ENCODE measurements at regions not wholly inside any gene's neighbourhood (a gene's known extent, or its start where the extent isn't known, plus 50 kb on each side); places are given as distances from the start of the nearest gene placed in this dataset.
"Not testable (repeated sequence)": the region's sequence is repeated elsewhere in the genome, so short reads cannot be mapped to it uniquely, and the experiment has no call there.

DNA sequence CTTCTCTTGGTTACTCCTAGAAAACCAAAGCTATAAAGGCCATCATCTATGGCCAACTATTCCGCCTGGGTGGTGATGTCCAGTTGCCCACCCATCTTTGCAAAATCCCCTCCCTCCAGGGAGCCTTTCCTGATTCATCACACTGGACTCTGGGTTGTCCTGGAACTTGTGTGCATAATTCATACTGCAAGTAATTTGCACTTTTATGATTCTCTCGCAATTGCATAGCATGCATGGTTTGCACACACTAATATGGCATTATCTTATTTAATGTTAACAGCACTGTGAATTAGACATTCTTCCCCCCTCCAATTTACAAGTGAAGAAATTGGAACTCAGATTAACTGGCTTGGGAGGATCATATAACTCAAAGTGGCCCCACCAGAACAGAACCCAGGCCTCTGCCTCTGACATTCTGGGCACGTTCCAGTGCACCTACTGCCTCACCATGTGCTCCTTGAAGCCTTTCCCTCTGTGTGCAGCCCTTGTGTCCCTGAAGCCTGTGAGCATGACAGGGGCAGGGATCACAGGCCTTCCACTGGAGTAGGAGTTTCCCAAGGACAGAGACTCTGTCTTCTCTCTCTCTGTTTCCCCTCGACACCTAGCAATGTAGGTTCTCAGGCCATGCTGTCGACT lies 98.9 kb upstream of the IPO9 start:
- DNase-seq, result no peak

DNA sequence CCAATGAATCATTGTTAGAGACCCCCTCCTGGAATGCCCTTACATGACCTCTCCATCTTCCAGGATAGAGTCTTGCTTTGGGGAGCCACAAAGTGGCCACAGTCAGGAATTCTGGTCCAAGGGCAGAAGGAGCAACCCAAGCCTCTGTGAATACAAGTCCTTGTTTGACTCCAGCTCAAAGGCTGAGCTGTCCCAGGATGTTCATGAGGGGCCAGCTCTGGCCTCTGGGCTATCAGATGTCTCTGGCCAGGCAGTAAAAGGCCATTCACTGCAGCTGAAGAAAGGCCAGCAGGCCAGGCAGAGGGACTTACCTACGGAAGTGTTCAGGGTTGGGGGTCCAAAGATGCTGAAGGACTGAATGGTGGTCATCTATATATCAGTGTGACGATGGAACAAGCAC lies 98.3 kb upstream of the IPO9 start:
- DNase-seq, result no peak

DNA sequence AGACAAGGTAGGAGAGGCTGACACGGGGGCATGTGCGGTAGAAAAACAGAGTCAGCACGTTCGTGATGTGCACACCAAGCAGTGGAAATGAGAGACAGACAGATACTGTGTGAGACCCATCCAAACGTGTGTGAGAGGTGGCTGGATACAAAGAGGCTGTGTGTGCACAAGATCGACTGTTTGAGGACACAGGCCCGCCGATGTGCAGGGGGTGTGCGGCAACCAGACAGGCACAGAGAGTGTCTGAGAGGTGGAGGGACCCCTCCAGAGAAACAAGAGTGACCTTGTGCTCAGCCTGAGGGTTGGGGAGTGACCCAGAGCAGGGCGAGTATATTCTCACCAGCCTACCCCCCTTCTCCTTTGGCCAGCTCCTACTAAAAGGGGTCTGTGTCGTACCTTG lies 97.8 kb upstream of the IPO9 start:
- no peak for DNase-seq

DNA sequence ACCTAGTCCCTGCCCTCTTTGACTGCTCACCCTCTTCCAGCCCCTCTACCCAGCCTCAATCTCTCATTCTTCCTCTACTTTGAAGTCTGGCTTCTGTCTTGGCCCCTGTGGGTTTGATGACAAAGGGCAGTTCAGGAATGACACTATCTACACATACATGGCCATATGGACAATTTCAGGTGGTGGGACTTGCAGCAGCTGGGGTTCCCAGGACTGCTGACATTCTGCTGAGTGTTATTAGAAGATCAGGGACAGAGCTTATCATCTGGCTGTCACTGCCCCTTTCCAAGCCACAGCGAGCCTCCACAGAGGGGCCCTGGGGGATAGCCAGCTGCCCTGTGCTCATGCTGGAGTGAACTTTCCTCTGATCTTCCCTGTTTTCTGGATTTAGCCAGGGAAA lies 97.4 kb upstream of the IPO9 start:
- no peak for DNase-seq

DNA sequence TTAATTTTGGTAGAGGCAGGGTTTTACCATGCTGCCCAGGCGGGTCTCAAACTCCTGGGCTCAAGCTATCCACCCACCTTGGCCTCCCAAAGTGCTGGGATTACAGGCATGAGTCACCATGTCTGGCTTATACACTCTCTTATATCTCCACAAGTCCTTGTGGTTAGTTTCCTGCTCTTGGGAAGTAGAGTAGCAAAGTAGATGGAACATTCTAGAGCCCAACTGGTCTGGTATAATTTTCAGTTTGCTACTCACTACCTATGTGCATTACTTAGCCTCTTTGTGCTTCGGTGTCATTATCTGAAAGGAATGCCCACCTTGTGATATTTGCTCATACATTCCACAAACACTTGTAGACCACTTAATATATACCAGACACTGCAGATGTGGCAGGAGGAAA lies 96.6 kb upstream of the IPO9 start:
- DNase-seq, result no peak

DNA sequence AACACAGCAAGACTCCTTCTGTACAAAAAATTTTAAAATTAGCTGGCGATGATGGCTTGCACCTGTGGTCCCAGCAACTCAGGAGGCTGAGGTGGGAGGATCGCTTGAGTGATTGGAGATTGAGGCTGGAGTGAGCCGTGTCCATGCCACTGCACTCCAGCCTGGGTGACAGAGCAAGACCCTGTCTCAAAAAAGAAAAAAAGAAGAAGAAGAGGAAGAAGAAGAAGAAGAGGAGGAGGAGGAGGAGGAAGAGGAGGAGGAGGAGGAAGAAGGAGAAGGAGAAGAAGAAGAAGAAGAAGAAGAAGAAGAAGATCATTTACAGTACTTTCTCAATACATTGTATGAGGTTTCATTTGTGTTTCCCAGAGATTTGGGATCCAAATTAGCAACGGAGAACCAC lies 94.7 kb upstream of the IPO9 start:
- not testable (repeated sequence) for DNase-seq

DNA sequence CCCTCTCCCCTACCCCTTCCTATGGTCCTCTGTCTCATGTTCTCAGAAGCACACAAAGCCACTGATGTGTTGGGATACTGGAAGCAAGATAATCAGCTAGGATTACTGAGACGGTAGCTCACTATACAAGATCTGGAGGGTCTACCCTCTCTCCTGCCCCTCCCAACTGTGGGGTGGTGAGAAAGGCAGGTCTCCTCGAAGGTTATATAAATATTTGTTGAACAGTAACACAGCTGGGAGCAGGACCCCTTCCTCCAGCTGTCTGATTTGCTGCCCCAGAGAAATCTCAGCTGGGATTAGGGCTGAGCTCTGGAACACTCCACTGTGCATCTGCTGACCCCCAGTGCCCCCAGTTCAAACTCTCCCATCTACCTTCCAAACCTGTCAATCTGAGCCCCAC lies 94.2 kb upstream of the IPO9 start:
- DNase-seq, result no peak

DNA sequence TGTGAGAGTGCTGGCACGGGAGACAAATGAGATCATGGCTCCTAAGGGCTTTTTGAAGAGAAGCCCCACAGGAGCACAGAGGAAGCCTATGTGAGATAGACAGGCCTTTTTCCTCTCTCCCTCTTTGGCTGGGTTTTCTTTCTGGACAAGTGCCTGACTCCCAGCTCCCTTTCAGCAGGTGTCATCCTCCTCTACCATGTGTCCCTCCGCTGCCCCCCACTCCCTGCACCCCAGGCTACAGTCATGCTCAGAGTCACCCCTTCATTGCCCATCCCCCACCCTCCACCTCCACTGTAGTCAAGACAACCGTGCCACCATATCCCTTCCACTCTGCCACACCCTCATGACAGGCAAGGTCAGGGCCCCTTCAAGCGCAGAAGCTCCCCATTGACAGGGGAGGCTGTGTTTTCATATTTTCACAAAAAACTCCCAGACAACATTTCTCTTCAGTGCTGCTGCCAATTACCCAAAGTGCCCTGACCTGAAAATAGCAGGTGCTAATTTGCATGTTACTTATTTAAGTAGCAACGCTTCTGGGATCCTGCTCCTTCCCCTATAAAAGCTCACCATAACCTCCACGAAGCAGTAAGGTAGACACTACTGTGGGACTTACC lies 92.1 kb upstream of the IPO9 start:
- no peak for DNase-seq

DNA sequence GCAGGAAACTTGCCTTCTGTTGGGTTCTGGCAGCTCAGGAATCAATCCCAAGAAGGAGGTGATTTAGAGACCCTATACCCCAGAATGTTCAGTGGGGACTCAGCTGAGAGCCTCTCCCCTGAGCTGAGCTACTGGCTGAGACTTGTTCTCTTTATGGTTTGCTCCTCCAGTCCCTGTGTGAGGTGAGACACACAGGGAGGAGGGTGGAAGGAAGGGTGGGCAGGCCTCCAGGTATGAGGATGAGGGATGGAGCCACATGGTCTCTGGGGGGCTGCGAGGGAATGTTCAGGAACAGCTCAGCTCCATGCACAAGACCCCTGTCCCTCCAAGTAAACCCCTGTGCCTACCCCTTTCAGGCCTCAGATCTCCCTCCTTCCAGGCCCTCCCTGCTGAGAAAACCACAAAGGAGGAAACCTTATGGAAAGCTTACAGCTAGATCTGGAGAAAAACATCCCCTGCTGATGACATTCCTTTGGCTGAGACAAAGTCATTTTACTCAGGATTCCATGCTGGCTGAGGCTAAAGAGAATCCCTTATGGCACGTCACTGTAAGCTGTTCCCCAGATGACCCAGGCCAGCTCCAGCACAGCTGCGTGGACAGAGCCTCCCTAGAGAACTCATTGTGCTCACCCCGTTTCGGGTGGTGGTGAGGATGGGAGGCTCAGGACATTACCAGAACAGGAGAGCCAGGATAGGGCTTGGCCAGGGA lies 91.5 kb upstream of the IPO9 start:
- peak; percentile 96 for DNase-seq

DNA sequence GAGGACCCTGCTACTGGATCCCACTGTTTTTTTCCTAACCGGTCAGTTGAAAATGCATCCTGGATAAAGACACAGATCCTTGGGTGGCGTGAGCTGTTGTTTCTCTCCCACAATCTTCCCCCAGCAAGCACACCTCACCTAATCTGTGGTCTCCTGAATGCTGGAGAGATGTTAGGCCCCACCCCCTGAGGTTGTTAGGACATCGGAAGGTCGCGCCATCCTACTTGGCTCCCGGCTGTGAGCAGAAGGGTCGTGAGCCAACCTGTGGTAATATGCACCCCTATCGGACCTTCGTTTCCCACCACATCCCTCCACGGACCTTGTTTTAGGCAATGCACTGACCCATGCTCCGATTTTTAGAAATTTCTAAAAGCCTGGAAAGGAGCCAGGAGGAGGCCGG lies 89.9 kb upstream of the IPO9 start:
- peak; percentile 35 for DNase-seq

DNA sequence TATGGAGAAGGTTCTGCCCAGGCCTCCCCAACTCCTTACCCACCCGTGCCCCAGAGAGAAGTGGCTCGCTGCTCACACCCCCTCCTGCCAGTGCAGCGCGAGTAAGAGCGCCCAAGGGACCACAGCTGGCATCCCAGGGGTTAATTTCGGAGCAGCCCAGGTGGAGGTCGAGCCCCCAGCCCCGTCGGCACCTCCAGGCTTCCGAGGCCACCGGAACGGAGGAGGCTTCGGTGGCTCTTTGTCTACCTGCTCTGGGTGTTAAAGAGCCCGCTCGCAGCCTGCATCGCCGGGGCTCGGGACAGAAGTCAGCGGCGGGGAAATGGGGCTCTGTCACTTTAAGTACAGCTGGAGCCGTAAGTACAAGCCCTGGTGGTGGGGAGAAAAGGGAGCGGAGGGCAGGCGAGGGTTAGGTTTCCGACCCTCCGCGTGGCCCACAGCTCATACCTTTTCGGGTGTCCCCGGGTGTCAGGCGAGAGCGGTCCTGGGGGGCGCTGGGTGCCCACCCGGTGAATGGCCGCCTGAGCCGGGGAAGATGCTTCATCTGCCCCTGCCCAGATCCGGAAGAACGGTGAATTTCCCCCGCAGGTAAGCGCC lies 89.4 kb upstream of the IPO9 start:
- peak; percentile 62 for DNase-seq

DNA sequence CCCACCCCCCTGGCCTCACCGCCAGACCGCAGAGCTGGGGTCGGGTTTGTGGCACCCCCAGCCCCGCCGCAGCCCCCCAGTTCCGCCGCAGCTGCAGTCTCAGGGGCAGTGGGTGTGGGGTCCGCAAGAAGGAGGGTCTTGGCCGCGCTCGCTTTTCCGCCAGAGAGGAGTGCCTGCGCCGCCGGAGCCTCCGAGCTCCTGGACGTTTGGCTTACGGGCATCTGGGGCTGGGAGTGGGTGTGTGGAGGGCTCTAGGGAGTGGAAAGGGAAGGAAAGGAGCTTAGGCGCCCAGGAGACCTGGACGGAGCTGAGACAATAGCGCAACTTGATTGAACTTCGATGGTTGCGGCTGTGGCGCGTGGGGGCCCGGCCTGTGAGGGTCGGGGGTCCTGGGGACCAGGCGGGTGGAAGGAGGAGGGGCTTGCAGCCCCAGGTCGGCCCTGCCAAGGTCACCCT lies 88.8 kb upstream of the IPO9 start:
- no peak for DNase-seq

DNA sequence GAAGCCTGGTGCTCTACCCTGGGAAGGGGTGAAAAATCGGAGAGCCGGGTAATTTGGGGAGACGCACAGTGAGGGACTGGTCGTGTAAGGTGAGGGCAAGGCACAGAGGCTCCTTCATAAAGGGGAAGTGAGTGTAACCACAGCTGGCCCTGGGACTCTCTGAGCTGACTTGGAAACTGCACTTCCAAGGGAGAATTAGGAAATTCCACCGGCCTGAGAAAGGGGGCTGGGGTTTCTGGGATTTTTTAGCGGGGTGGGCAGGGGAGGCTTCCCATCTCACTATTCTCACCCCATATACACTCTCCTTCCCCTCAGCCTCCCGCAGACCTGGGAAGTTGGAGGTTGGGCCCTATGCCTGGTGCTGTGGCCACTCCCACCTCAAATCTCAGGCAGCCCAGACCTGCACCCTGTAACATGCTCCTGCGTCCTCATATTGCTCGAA lies 88.3 kb upstream of the IPO9 start:
- peak; percentile 61 for DNase-seq

DNA sequence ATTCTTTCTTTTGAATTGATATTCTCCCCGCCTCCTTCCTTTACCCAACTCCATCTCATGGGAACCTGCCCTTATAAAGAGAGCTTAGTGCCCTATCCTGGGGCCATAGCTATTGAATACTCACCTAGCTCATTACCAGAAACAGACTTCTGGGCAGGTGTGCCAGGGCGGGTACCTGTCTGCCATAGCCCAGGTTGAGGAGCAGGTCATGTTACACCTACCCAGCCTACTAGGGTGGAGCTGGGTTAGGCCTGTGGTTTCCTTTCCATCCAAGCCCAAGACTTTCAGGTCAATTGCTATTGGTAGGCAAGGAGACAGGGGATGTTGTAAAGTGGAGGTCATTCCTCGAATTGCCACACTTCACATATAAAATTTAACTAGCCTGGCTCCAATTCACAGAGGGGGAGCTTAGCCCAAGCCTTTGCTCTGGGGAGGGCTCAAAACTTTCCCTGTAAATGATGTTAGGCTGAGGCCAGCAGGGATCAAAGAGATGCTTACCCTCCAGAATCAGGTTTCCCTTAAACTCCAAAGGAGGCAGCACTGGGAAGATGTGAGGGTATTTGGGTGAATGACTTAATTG lies 87.1 kb upstream of the IPO9 start:
- peak; percentile 34 for DNase-seq

DNA sequence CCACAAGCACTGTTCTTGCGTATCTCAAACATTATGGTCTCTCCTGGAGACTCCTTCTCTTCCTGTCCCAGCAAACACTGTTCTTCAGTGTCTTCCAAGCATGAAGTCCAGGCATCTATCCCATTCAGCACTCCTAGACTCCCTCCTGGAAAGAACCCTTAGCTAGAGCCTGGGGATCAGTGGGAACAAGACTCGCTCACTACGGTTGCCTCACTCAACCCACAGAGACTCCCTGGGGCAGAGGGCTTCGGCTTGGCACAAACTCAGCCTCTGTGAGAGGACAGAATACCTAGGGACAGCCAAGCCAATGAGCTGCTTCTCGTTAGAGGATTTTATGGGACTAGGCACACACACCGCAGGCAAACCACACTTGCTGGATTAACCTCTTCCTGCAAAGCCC lies 86.5 kb upstream of the IPO9 start:
- peak; percentile 86 for DNase-seq

DNA sequence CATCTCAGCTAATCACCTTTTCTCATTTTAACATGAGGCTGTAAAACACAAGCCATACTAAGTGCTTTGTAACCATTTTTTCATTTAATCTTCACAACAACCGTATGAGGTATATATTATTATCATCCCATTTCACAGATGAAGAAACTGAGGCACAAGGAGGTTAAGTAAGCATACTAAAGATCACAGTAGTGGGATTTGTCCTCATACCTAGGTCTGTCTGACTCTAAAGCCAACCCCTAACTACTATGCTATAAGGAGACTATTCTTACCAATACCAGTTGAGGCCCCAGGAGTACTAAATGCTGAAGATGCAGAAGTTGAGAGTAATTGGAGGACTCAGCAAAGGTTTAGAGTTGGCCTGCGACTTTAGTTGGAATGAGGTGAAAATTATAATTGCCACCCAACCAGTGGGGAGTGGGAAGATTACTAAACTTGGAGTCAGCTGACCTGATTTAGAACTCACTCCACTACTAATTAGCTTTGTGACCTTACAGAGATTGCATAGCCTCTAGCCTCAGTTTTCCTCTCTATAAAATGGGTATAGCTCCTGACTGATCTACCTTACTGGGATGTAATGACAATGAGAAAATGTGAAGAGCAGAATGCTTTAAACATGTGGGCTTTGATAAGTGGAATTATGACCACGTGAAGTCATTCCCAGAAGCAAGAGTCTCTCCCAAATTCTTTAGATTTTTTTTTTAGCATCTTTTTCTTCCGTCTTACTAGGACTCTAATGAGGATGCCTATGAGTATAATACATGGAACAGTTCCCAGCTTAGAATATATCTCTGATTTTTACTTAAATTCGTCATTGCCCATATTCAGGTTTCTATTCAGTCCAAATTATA lies 85.8 kb upstream of the IPO9 start:
- DNase-seq, result peak; percentile 79

DNA sequence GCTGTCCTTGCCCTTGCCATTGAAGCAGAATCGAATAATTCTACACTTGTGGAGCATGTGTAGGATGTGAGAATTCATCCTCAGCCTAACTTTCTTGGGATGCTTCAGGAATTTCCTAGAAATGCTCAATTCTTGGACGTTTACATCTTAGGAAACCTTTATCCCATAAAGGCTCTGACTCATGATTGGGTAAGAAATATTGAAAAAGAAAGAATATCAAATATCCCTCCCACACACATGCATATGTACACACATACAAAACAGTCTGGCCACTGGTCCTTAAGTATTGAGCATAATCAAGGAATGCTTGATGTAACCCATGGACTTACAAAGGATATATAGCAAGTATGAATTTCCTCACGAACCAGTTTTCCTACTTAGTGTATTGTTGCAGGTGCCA lies 83.9 kb upstream of the IPO9 start:
- peak; percentile 81 for DNase-seq

DNA sequence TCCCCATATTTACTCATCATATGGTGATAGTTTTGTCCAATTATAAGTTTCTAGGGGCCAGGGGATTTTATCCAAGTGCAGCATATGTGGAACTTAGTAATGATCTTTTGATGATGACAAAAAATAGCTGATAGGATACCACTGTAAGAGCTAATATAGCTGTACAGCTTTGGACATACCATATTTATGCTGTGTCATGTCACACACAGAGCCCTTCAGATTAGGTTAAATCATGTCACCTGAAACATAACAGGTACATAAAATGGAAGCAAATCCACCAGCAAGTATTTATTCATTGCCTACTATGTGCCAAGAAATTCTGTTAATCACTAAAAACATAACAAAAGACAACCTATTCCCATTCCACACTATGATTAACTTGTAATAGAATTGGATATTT lies 82.8 kb upstream of the IPO9 start:
- no peak for DNase-seq

DNA sequence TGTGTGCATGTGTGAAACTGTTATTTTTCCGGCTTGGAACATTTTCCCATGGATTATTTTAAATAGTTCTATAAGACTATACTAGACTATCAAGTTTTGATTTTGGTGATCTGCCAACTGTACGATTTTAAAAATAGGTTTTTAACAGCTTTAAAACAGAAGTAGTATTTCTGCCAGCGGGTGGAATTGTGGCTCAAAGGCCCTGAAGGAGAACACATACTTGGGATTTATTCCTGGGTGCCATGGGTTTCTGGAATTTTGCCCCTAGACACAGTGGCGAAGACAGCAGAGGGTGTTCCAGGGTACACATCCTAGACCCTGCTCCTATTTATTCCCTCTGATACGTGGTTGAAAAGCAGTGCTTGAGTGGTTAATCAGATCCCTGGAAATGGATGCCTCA lies 81.7 kb upstream of the IPO9 start:
- DNase-seq, result peak; percentile 43

DNA sequence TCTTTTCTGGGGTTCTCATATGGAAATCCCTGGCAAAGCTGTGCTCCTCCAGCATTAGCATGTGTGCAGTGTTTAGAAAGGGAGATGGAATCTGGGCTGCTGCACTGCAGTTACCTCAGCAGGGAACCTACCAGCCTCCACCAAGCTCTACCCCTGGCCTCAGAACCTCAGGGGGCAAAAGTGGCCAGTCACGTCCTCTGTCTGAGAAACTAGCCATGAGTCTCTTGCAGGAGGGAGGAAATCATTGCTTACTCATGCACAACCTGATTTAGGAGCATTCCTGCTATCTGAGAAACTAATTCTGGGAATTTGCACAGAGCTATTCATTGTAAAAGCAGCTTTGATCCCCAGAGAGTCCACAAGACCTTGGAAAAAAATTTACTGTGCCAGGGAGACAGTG lies 80.6 kb upstream of the IPO9 start:
- DNase-seq, result peak; percentile 98

DNA sequence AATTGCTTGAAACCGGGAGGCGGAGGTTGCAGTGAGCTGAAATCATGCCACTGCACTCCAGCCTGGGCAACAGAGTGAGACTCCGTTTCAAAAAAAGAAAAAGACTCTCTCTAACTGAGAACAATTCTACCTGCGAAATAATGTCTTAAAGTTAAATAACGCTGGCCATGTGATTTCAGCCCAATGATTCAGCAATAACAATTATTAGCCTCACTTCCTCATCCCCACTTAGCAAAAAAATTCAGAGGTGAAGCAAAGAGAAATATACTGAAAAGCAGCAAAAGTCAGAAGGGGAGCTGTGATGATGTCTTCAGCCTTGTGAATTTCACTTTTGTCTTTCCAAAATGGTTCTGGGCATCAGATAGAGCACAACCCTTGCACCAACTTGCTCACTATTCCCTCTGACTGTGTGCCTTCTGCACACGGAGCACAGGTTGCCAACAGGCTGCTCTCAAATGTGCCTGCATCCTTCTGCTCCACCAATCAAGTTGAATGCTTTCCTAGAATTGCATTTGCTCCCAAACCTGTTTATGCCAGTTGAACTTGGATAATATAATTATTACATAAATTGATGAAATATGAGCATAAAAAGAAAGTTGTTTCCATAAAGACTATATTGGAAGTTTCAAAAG lies 79.8 kb upstream of the IPO9 start:
- no peak for DNase-seq

DNA sequence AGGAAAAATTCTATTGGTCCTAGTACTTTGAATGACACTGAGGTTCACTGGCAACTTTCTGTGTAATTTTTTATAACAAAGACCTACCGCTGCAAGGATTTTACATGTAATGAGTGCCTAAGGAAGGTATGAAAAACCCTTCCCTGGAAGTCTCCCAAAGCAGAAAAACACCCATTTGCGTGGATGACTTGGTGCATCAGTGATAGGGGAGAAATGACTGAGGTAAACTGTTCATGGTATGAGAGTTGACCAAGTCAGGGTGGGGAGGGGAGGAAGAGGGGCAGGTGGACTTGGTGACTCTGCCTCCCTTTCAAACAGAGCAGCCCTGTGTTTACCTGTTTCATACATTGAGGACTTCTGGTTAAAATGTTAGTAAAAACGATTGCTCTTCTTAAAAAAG lies 78.8 kb upstream of the IPO9 start:
- DNase-seq, result no peak

Measured in fibroblast of skin of scalp (primary cell).